ENCODE measurements at regions not wholly inside any gene's neighbourhood (a gene's known extent, or its start where the extent isn't known, plus 50 kb on each side); places are given as distances from the start of the nearest gene placed in this dataset.

GRCh38 chr6:4318321-4318720 lies 182.9 kb upstream of the ECI2 start:
- no peak for TF ChIP-seq POLR2A (IDR thresholded peaks at IDR 0.05)
- TF ChIP-seq EP300 (IDR thresholded peaks at IDR 0.05) = no peak

All from gastroesophageal sphincter (tissue), 2 donors.